GM19025 (cell line): ENCODE measurements at regions not wholly inside any gene's neighbourhood (a gene's known extent, or its start where the extent isn't known, plus 50 kb on each side); places are given as distances from the start of the nearest gene placed in this dataset.

Experiments
- ATAC-seq: cut with Tn5 transposase; IDR thresholded peaks from one replicate; pipeline ENCODE4 v1.9.1; 2021; ENCODE audit warnings: mild to moderate bottlenecking, low read depth, moderate library complexity; ENCODE audit not compliant: unreplicated experiment

DNA sequence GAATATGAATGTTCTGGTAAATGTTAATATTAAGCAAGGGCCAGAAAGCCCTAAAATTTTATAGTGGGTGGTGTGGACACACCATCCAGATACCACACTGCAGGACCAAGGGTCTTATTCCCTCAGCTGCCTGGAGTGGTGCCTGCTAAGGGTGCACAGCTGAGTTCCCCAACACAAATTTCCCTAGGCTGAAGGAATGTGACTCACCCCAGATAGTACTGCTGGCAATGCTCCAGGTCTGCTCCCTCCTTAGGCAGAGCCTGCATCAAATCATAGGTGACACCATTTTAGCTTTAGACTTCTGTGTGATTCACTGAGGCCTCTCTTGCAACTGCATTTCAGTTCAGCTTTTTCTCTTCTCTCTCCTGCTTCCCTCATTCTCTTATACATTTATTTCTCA, 321.1 kb downstream of the SATB2 start:
- ATAC-seq, result no peak

DNA sequence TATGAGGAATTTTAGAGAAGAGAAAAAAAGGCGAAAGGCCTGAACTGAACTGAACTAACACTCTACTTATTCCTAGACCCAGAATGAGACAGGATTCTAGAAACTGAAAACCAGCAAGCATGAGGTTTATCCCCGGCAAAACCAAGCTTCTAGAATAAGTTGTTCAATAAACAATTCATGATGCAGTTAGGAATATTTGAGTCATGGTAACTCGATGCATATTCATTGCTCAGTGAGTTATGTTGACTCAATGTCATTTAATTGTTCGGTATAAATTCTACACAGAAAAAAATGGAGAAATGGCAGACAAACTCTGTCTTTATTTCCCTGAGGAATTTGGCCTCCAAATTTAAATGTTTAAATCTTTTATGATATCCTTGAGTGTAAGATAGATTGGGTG, 321.5 kb downstream of the SATB2 start:
- ATAC-seq, result no peak

DNA sequence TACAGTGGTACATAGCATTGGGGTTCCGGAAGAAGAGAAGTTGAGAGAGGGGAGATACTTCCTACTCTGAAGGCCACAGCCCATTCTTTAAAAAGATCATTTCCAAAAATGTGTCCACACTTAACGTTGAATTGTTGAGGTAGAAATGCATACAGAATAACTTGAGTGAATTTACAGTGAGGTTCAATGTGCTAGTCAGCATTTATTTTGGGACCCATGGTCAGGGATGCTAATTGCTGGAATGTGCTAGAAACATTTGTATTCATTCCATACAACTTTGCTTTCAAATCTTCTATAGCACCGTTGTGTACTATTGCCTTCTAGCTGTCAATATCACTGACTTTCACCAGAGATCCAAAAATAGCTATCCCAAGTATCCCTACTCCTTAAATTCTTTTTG, 325.9 kb downstream of the SATB2 start:
- no peak for ATAC-seq

DNA sequence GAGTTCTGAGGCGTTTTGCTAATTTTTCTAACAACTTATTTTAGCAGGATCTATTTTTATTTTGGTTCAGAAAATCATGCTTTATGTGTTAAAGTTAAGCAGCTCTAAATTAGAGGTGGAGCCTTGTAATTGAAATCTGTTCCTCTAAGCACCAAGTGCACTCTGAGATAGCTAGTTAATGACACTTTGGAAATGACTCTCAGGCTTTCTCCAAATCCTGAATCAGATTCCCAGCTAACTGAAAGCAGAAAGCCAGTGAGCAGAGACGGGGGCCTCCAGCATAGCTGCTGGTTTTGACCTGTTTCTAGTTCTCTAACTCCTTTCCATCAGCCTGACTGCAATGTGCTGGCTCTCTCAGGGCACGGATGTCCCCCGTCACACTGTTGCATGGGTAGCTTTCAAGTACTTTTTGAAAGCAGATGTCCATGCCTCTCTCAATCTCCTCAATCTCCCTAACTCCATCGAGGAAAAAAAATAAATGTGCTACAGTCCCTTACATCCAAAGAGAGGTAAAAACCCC, 326.5 kb downstream of the SATB2 start:
- no peak for ATAC-seq

DNA sequence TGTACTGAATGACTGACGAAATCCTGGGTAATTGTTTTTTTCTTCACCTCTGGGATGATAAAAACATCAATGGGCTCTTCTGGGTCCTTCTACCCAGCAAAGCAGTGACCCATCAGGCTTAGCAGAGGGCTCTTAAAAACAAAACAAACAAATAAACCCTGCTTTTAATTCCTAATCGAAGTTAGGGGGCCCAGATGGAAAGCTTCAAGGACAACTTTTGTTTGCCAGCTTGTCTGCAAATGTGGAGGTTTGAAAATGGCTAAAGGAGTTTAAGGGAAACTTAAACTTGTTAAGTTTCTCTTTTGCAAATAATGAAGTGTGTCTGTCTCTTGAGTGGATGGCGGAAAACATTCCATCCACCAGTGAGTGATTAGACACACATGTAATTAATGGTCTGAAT, 327.2 kb downstream of the SATB2 start:
- no peak for ATAC-seq

DNA sequence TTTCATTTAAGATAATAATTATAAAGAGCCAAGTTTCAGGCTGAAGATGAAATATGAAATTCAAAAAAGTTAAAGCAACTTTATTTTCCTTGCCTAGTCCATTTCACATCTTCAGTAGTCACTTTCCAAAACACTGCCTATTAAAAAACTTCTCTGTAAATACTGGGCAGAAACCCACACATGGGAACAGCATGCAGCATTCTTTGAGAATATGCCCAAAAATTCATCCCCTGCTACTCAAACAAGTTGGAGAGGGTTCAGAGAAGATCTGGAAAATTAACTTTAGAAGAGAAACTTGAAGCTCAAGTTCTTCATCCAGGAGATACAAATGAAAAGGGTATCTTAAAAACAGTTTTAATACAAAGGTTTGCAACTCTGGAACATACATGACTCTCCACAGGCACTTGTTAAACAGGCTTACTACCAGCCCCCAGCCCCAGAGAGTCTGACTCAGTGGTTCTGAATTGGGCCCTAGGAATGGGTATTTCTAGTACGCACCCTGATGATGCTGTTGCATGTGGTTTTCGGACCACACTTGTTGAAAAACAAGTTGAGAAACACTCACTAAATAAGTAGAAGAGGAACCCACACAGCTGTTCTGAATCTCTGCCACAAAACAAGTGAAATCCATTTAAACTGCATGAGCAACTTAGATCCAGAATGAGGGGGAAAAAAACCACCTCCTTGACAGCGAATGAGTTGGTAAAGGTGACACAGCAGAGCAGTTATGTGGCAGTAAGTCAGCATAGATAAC, 329.1 kb downstream of the SATB2 start:
- no peak for ATAC-seq

DNA sequence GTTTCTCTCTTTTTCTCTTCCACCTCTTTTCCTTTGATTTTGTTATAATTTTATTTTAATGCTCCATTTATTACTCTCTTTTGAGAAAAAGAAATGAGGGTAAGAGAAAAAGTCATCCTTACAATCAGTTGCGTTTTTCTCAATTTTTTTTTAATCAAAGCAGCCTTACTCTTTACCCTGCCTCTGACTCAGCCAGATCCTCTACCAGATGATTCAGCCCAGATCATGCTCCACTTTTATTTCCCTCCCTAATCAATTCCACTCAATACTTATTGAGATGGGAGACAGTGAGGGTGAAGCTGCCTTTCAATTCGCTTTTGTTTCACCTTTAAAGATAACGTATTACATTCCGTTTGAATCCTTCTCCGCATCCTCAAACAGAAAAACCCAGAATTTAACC, 337.9 kb downstream of the SATB2 start:
- no peak for ATAC-seq

DNA sequence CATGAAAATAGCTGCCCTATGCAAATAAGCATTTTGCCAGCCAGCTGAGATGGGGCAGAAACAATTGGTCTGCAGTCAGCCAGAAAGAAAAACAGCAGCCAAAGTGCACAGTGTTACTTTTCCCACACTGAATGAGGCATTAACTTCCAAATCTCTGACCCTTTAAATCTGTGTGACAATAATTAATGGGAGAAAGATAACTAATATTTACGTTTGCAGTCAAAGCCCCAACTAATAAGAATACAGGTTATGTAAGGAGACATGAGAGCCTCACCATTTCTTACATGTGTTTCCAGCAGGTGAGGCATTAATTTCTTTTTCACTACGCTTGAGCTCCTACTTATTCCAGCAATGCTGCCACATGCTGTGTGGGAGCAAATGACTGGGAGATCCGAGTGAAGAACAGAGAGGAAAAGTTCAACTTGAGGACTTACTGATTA, 339.0 kb downstream of the SATB2 start:
- no peak for ATAC-seq

DNA sequence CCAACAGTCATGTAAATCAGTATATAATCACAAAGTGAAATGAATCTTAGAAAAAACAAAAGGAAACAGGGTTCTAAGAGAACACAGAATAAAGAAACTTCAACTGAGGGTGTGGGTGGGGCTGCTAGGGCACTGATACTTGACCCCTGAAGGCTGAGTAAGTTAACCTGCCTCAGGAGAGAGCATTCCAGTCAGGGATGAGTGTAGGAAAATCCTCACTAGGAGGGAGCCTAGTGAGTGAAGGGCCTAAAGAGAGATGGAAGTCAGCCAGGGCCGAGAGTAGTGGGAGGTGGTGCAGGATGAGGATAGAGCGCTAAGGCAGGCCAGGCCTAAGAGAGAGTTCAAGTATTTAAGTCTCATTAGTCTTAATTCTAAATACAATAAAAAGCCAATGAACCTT, 342.6 kb downstream of the SATB2 start:
- ATAC-seq, result no peak

DNA sequence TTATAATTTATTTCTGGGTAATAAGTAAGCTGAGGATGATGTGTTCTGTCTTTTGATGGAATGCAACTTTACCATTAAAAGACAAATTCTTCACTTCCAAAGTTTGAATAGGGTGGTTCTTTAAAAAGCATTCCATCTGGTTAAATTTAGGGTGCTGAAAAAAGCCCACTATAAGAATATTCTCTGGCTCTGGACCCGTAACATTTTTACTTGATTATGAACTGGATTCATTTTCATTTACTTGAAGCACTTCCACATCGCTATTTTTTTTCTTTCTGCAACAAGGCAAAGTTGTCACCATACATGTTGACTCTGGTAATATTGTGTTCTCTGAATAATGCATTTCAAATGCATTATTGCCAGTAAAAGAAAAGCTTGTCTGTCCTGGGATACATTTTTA, 344.6 kb downstream of the SATB2 start:
- no peak for ATAC-seq

DNA sequence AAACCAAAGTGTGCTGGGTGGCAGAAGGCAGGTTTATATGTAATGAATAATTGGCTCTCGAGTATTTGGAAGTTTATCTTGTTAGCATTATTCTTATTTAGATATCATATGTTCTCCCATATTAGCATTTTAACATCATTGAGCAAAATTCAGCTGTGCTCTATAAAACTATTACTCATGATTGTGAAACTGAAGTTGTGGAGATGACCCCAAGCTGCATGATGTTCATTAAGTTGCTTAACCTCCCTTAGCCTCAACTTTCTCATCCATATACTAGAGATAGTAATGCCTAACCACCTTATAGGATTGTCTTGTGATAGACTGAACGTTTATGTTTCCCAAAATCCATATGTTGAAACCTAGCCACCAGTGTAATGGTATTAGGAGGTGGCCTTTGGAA, 346.3 kb downstream of the SATB2 start:
- ATAC-seq, result no peak

DNA sequence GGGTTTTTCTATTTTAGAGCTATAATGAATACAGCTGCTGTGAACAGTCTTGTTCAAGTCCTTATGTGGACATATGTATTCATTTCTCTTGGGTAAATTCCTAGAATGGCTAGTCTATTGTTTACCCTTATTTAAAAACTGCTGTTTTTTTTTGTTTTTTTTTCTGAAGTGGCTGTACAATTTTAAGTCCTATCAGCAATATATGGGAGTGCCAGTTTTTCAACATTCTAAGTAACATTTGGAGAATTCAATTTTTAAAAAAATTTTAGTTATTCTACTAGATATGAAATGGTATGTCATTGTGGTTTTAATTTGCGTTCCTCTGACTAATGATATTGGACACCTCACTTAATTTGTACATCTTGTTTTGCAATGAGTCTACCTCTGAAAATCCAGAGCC, 349.7 kb downstream of the SATB2 start:
- no peak for ATAC-seq

DNA sequence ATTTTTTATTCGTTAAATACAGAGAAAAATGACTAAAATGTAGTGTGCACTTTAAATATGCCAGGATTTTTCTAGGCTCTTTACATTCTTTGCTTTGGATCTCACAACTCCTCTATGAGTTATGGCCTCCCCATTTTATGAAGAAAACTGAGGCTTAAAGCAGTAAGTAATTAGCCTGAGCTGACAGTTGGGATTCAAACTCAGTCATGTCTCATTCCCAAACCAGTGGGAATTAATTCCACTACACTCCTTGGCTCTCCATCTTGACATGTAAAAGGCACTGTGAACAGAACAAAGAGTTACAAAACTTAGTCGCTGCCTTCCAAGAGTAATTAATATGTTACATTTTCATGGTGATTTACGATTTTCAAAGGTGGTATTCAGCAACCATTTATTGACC, 351.9 kb downstream of the SATB2 start:
- no peak for ATAC-seq

DNA sequence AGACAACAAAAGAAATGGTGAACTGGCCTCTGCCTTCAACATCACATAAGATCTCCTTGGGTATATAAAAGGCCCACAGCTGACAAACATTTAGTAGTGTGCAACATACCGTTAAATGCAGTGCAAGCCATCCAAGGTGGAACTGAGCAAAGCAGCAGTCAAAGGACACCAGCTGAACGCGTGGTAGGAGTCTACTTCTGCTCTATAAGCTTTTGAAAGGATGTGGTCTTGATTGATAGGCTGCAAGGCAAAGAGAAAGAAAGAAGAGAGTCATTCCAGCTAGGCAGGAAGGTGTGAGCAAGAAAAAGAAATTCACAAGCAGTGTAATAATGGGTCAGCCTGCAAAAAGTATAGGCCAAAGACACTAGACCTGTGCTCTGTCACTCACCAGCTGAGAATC, 356.3 kb downstream of the SATB2 start:
- ATAC-seq, result no peak

DNA sequence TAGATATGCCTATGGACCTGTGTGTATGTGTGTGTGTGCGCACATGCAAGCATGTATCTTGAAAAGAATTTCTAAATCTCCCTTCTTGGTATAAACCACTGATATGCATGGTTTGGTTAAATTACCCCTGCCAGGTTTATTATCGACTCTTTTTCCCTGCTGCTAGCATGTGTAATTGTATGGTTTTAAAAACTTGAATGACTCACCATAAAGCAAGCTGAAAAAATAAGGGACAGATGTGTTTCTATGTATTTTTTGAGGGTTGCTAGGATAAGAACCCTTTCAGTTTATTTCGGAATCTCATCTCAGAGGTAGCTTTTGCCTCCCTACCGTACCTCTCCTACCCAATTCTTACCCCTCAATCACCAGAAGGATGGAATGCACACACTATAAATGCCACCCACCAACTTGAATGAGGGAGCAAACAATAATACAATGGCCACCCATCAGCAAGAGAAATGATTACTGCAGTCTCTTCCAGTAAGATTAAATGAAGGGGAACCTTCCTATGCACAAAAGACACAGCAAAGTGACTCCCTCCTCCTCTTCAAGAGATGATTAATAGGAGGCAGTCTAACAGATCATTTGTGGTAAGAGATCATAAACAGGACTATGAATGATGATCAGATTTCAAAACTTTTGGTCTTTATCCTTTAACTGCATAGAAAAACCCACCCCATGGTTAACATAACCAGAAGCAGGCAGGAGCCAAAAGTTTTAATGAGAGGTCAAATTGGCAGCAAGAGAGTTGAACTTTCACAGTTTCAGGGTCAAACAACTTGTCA, 357.2 kb downstream of the SATB2 start:
- no peak for ATAC-seq

DNA sequence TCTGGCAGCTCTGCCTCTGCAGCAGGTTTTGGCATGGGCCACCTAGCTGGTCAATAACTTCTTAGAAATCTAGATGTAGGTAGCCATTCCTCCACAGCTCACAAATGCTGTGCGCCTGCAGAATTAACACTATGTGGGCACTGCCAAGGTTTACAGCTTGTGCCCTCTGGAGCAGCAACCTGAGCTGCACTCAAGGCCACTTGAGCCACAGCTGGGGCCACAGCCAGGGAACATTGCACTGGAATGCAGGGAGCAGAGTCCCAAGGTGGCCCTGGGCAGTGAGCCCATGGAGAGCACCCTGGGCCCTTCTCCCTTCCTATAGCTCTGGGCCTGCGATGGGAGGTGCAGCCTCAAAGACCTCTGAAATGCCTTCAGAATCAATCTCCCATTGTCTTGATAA, 365.3 kb downstream of the SATB2 start:
- ATAC-seq, result no peak

DNA sequence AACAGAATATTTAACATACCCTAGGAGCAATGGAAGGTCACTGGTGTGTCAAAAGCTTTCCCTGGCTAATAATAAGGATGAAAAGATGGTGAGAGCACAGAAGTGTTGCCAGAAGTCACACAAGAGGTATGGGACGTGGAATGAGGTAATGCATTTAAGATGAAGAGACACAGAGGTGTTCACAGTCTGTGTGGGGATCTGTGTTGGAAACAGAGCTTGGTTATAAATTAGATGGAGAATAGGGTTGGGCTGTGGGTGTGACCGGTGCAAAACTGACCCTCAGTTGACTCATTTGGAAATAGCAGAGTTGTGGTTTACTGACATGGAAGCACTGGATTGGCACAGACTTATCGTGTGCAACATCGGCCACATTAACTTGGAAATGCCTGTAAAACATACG, 372.5 kb downstream of the SATB2 start:
- no peak for ATAC-seq

DNA sequence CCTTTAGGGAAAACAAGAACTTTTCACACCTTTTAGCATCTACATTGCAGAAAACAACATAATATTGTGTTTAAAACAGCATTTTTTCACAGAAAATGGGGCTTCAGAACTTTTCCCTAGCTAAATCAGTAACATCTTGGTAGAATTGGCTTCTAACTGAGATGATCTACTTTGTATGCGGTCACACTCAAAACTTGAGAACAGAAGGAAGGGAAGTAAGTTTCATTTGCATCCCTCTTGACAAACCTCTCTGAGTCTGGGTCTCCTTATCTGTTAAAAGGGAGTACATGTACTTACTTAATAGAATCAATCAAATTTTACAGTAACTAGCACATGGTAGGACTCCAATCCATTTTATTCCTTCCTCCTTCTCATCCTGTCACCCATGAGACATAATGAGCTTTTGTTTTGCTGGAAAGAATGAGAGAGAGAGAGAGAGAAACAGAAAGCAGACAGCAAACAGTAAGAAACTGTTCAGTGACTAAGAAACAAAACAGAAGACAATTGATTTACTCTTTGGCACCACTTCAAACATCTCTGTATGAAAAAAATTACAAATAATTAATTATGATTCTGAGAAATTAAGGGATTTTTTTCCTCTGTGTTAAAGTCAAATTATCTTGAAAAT, 387.3 kb downstream of the SATB2 start:
- no peak for ATAC-seq

DNA sequence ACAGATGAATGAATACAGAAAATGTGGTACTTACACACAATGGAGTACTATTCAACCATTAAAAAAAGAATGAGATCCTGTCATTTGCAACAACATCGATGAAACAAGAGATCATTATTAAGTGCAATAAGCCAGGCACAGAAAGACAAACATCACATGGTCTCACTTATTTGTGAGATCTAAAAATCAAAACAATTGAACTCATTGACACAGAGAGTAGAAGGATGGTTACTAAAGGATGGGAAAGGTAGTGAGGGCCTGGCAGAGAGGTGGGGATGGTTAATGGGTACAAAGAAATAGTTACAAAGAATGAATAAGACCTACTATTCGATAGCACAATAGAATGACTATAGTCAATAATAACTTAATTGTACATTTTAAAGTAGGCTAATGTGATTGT, 393.5 kb downstream of the SATB2 start:
- no peak for ATAC-seq

DNA sequence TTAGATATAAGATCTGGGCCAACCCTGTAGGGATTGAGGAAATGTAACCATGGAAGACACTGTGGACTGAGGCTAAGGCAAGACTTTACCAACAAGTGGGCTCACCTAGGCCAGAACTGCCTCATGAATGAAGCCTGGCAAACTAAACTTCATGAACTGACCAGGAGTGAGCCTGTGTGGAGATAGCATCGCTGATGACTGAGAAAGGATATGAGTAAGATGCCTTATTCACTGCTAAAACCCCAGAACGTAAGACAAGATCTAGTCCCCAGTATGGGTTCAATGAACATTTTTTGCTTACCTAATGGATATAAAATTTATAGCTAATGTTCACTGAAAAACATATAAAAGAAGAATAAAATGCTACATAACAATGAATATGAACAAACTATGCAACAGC, 399.8 kb downstream of the SATB2 start:
- no peak for ATAC-seq

DNA sequence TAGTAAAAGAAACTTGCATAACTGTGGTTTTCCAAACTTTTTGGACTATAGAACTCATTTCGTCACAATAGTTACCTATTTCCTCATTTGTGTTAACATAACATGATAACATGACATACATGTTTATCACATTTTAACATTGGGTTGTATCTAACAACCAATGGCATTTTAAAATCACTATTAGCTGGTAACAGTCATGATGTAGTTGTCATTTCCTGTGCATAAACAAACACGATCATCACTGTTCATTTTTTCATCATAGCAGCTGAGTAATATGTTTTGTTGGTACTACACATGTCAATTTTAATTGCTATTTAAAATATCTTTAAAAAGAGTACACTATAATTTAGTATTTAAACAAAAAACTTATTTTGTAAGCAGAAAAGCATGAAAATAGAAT, 402.4 kb downstream of the SATB2 start:
- no peak for ATAC-seq
